Prostate gland (tissue), 2 donors: ENCODE measurements at regions not wholly inside any gene's neighbourhood (a gene's known extent, or its start where the extent isn't known, plus 50 kb on each side); places are given as distances from the start of the nearest gene placed in this dataset.

Experiments used
- DNase-seq: peaks from one replicate; pipeline ENCODE4 v3.0.0-alpha.2; 2019; ENCODE audit warnings: low spot score
- H3K27ac ChIP-seq, 2 donors: fragments of 200-600 bp; sonication (generic); 2 replicates each; pipeline ENCODE4 v1.5.1; 2017 to 2019
- H3K27me3 ChIP-seq: fragments of 200-600 bp; sonication (generic); replicated peaks from 2 replicates; pipeline ENCODE4 v1.5.1; 2019; ENCODE audit not compliant: insufficient read depth
- H3K36me3 ChIP-seq, 2 donors: fragments of 200-600 bp; sonication (generic); 1 replicate in 1 of 2; 2 replicates in 1 of 2; pipeline versions ENCODE4 v1.5.1 to v1.8.1; 2017 to 2019
- H3K4me1 ChIP-seq: fragments of 200-600 bp; sonication (generic); replicated peaks from 2 replicates; pipeline ENCODE4 v1.5.1; 2019
- H3K4me3 ChIP-seq, 2 donors: fragments of 200-600 bp; sonication (generic); 2 replicates each; pipeline ENCODE4 v1.5.1; 2017 to 2019
- H3K9me3 ChIP-seq: fragments of 200-600 bp; sonication (generic); 2 replicates; pipeline ENCODE4 v1.5.1; 2017
- CTCF ChIP-seq, 4 experiments: fragments of 200-600 bp in 2 of 4; fragments of 450-650 bp in 2 of 4; sonication (generic) in 2 of 4; IDR thresholded peaks; 1 replicate in 3 of 4; 2 replicates in 1 of 4; pipeline ENCODE4 v1.5.1; 2016 to 2019; ENCODE audit warnings: antibody characterized with exemption in 4 of 4, mild to moderate bottlenecking in 2 of 4, moderate library complexity in 2 of 4
- POLR2A ChIP-seq: fragments of 450-650 bp; IDR thresholded peaks from one replicate; pipeline ENCODE4 v1.6.1; 2016; ENCODE audit warnings: antibody characterized with exemption, mild to moderate bottlenecking
- POLR2AphosphoS5 ChIP-seq: sonication (generic); formaldehyde crosslinking; IDR thresholded peaks from one replicate; pipeline ENCODE4 v1.6.1; 2017; ENCODE audit warnings: antibody characterized with exemption
- WGBS: methylation state at CpG from one replicate; pipeline ENCODE4 v1.1.5; 2018; 5-methylcytosine and 5-hydroxymethylcytosine counted together
- intact Hi-C: fragments of 100-400 bp; cut with DNase I; formaldehyde crosslinking; loops from one replicate; pipeline ENCODE4 v1.14.2; 2022

- Histone ChIP-seq H3K36me3 (no peaks in the 10 kb centered on the region), H3K9me3 (no peaks in the 10 kb centered on the region), H3K4me3 (no peak overlapping the region), H3K27ac (no peak overlapping the region), H3K27me3 (no peaks in the 10 kb centered on the region), H3K4me1 (no peaks in the 10 kb centered on the region)
- intact Hi-C loops: no loop called here
- no peak for DNase-seq
- TF ChIP-seq POLR2AphosphoS5 (no peak), CTCF (IDR thresholded peaks at IDR 0.05) (peak in 1 of 4 experiments; percentile 31), POLR2A (no peak)
- 91% methylated on average over 8 of the region's 8 CpGs for WGBS
These were observed 151.5 kb downstream of the CCDC34 start for GRCh38 chr11:27211370-27212127.

- H3K4me3 ChIP-seq: no peak overlapping the region
- no peak for DNase-seq
- 75% methylated on average over 5 of the region's 5 CpGs for WGBS
- no peak for TF ChIP-seq POLR2A
- H3K4me1 ChIP-seq: peaks cover 6% of the 10 kb centered on the region
- H3K9me3 ChIP-seq: no peaks in the 10 kb centered on the region
- no peak overlapping the region for H3K27ac ChIP-seq
- intact Hi-C loops: no loop called here
- H3K36me3 ChIP-seq: no peaks in the 10 kb centered on the region
- no peaks in the 10 kb centered on the region for H3K27me3 ChIP-seq
These were observed 152.5 kb downstream of the CCDC34 start for GRCh38 chr11:27210531-27210930.

GRCh38 chr11:27209562-27210005, 153.4 kb downstream of the CCDC34 start:
- peaks cover 13% of the 10 kb centered on the region for H3K4me1 ChIP-seq
- peak; percentile 40 for DNase-seq
- H3K27me3 ChIP-seq: no peaks in the 10 kb centered on the region
- intact Hi-C loops: no loop called here
- no peaks in the 10 kb centered on the region for H3K9me3 ChIP-seq
- H3K36me3 ChIP-seq: no peaks in the 10 kb centered on the region
- no peak overlapping the region for H3K4me3 ChIP-seq
- H3K27ac ChIP-seq: no peak overlapping the region
- TF ChIP-seq POLR2A (no peak), POLR2AphosphoS5 (peak; percentile 58)

- Histone ChIP-seq H3K27ac (no peak overlapping the region), H3K27me3 (no peaks in the 10 kb centered on the region), H3K9me3 (no peaks in the 10 kb centered on the region), H3K36me3 (no peaks in the 10 kb centered on the region), H3K4me1 (peaks cover 13% of the 10 kb centered on the region), H3K4me3 (no peak overlapping the region)
- WGBS: 87% methylated on average over 3 of the region's 3 CpGs
- no peak for DNase-seq
- TF ChIP-seq POLR2A: no peak
- TF ChIP-seq POLR2AphosphoS5: no peak
- no peak for TF ChIP-seq CTCF (IDR thresholded peaks at IDR 0.05)
- intact Hi-C loops: no loop called here
These were observed 154.2 kb downstream of the CCDC34 start for GRCh38 chr11:27208846-27209245.

GRCh38 chr11:27207025-27207650, 155.9 kb downstream of the CCDC34 start:
- intact Hi-C loops: no loop called here
- no peak for TF ChIP-seq CTCF (IDR thresholded peaks at IDR 0.05)
- TF ChIP-seq POLR2AphosphoS5: no peak
- TF ChIP-seq POLR2A: no peak
- no peak overlapping the region for H3K4me3 ChIP-seq
- no peaks in the 10 kb centered on the region for H3K27me3 ChIP-seq
- DNase-seq: no peak
- whole genome bisulfite sequencing: 84% methylated on average over 2 of the region's 2 CpGs
- no peaks in the 10 kb centered on the region for H3K36me3 ChIP-seq
- H3K27ac ChIP-seq: no peak overlapping the region
- no peaks in the 10 kb centered on the region for H3K9me3 ChIP-seq
- peaks cover 18% of the 10 kb centered on the region for H3K4me1 ChIP-seq
